GM18868 (cell line): ENCODE measurements at regions not wholly inside any gene's neighbourhood (a gene's known extent, or its start where the extent isn't known, plus 50 kb on each side); places are given as distances from the start of the nearest gene placed in this dataset.
A peak's percentile ranks its signal among the peaks of the same experiment; 100 is the strongest.

ENCODE experiments used
- ATAC-seq: cut with Tn5 transposase; IDR thresholded peaks from one replicate; pipeline ENCODE4 v1.9.1; 2021; ENCODE audit warnings: mild to moderate bottlenecking, moderate library complexity; ENCODE audit not compliant: unreplicated experiment

- ATAC-seq: no peak
Measured at GRCh38 chr20:7031222-7031621, 263.7 kb downstream of the BMP2 start.

- no peak for ATAC-seq
Measured at GRCh38 chr20:7038029-7038428, 270.5 kb downstream of the BMP2 start.

GRCh38 chr20:7057611-7058010 lies 290.1 kb downstream of the BMP2 start:
- ATAC-seq: no peak

GRCh38 chr20:7078804-7079203 lies 311.3 kb downstream of the BMP2 start:
- no peak for ATAC-seq

GRCh38 chr20:7080472-7080871 lies 313.0 kb downstream of the BMP2 start:
- ATAC-seq: no peak

GRCh38 chr20:7085467-7085866 lies 318.0 kb downstream of the BMP2 start:
- ATAC-seq: no peak

- no peak for ATAC-seq
Measured at GRCh38 chr20:7087803-7088202, 320.3 kb downstream of the BMP2 start.

GRCh38 chr20:7090001-7090400 lies 322.5 kb downstream of the BMP2 start:
- no peak for ATAC-seq

GRCh38 chr20:7090811-7091210 lies 323.3 kb downstream of the BMP2 start:
- no peak for ATAC-seq

GRCh38 chr20:7091655-7092054 lies 324.2 kb downstream of the BMP2 start:
- ATAC-seq: no peak

- ATAC-seq: peak; percentile 73
Measured at GRCh38 chr20:7094438-7094997, 327.0 kb downstream of the BMP2 start.

GRCh38 chr20:7106910-7107309 lies 339.4 kb downstream of the BMP2 start:
- ATAC-seq: no peak

GRCh38 chr20:7108929-7109328 lies 341.4 kb downstream of the BMP2 start:
- ATAC-seq: no peak

GRCh38 chr20:7113577-7114466 lies 346.3 kb downstream of the BMP2 start:
- ATAC-seq: no peak

GRCh38 chr20:7123457-7123856 lies 356.0 kb downstream of the BMP2 start:
- ATAC-seq: no peak

- no peak for ATAC-seq
Measured at GRCh38 chr20:7124120-7124519, 356.6 kb downstream of the BMP2 start.

- ATAC-seq: no peak
Measured at GRCh38 chr20:7136886-7137285, 369.4 kb downstream of the BMP2 start.

GRCh38 chr20:7137395-7138151 lies 370.1 kb downstream of the BMP2 start:
- no peak for ATAC-seq

- no peak for ATAC-seq
Measured at GRCh38 chr20:7144464-7144863, 377.0 kb downstream of the BMP2 start.

- ATAC-seq: no peak
Measured at GRCh38 chr20:7146552-7147219, 379.2 kb downstream of the BMP2 start.

GRCh38 chr20:7147220-7147601 lies 379.7 kb downstream of the BMP2 start:
- ATAC-seq: no peak
